Activated T-cell treated with anti-CD3 and anti-CD28 coated beads, Interleukin-2, amount 50 U/mL, for 72 hours (primary cell): ENCODE measurements at regions not wholly inside any gene's neighbourhood (a gene's known extent, or its start where the extent isn't known, plus 50 kb on each side); places are given as distances from the start of the nearest gene placed in this dataset.
A peak's percentile ranks its signal among the peaks of the same experiment; 100 is the strongest.
"Not testable (repeated sequence)": the region's sequence is repeated elsewhere in the genome, so short reads cannot be mapped to it uniquely, and the experiment has no call there.

Source experiments
- ATAC-seq, 2 donors: fragments of 150-1000 bp; cut with Tn5 transposase; replicated peaks in 1 of 2; 2 replicates each; pipeline ENCODE4 v1.10.0; 2021; ENCODE audit warnings: moderate library complexity in 2 of 2, mild to moderate bottlenecking in 1 of 2
- DNase-seq, 2 donors: peaks; one replicate each; pipeline ENCODE4 v3.0.0; 2021 to 2022; ENCODE audit warnings: mixed read lengths in 1 of 2
- H3K27ac Mint-ChIP-seq: one replicate; pipeline ENCODE4 v1.8.0; 2022; ENCODE audit warnings: mild to moderate bottlenecking, moderate library complexity, mixed read lengths
- H3K27me3 Mint-ChIP-seq: one replicate; pipeline ENCODE4 v1.8.0; 2022; ENCODE audit warnings: low read depth, mixed read lengths
- H3K36me3 Mint-ChIP-seq, 2 donors: one replicate each; pipeline ENCODE4 v1.8.0; 2022; ENCODE audit warnings: mixed read lengths in 2 of 2, mild to moderate bottlenecking in 1 of 2; ENCODE audit not compliant: insufficient read depth in 2 of 2
- H3K4me1 Mint-ChIP-seq: one replicate; pipeline ENCODE4 v1.8.0; 2022; ENCODE audit warnings: low read depth, mixed read lengths
- H3K4me3 Mint-ChIP-seq, 2 donors: one replicate each; pipeline ENCODE4 v1.8.0; 2022; ENCODE audit warnings: mild to moderate bottlenecking in 2 of 2, mixed read lengths in 2 of 2, moderate library complexity in 2 of 2
- H3K9me3 Mint-ChIP-seq, 2 donors: one replicate each; pipeline ENCODE4 v1.8.0; 2022; ENCODE audit warnings: mixed read lengths in 2 of 2

GRCh38 chr17:34487626-34488025, 91.8 kb upstream of the TMEM132E start:
- DNase-seq (no peak), ATAC-seq (no peak)
- peaks cover 8% of the 10 kb centered on the region for H3K4me1 Mint-ChIP-seq
- H3K9me3 Mint-ChIP-seq = no peaks in the 10 kb centered on the region
- no peak overlapping the region for H3K4me3 Mint-ChIP-seq
- H3K27me3 Mint-ChIP-seq = peaks cover 57% of the 10 kb centered on the region
- no peaks in the 10 kb centered on the region for H3K36me3 Mint-ChIP-seq
- H3K27ac Mint-ChIP-seq = no peak overlapping the region

GRCh38 chr17:34486761-34487160, 92.6 kb upstream of the TMEM132E start:
- DNase-seq = no peak
- peaks cover 60% of the 10 kb centered on the region for H3K27me3 Mint-ChIP-seq
- peaks cover 8% of the 10 kb centered on the region for H3K4me1 Mint-ChIP-seq
- H3K4me3 Mint-ChIP-seq = no peak overlapping the region
- H3K36me3 Mint-ChIP-seq = no peaks in the 10 kb centered on the region
- ATAC-seq = no peak
- no peak overlapping the region for H3K27ac Mint-ChIP-seq
- no peaks in the 10 kb centered on the region for H3K9me3 Mint-ChIP-seq

GRCh38 chr17:34485999-34486398, 93.4 kb upstream of the TMEM132E start:
- Mint-ChIP-seq H3K4me1 (peaks cover 8% of the 10 kb centered on the region), H3K27ac (no peak overlapping the region), H3K9me3 (no peaks in the 10 kb centered on the region), H3K36me3 (no peaks in the 10 kb centered on the region), H3K27me3 (peaks cover 55% of the 10 kb centered on the region), H3K4me3 (no peak overlapping the region)
- DNase-seq (no peak), ATAC-seq (peak; percentile 43 to 53)

- Mint-ChIP-seq H3K36me3 (no peaks in the 10 kb centered on the region), H3K4me3 (no peak overlapping the region), H3K27me3 (peaks cover 51% of the 10 kb centered on the region), H3K27ac (no peak overlapping the region), H3K9me3 (no peaks in the 10 kb centered on the region), H3K4me1 (peaks cover 8% of the 10 kb centered on the region)
- no peak for ATAC-seq
- DNase-seq = no peak
These were observed 95.1 kb upstream of the TMEM132E start for GRCh38 chr17:34484193-34484733.

GRCh38 chr17:34482730-34483129, 96.7 kb upstream of the TMEM132E start:
- H3K4me3 Mint-ChIP-seq = no peak overlapping the region
- H3K9me3 Mint-ChIP-seq = no peaks in the 10 kb centered on the region
- peaks cover 39% of the 10 kb centered on the region for H3K27me3 Mint-ChIP-seq
- H3K36me3 Mint-ChIP-seq = no peaks in the 10 kb centered on the region
- no peak for DNase-seq
- H3K4me1 Mint-ChIP-seq = peaks cover 8% of the 10 kb centered on the region
- ATAC-seq = no peak
- H3K27ac Mint-ChIP-seq = no peak overlapping the region

GRCh38 chr17:34481779-34482178, 97.6 kb upstream of the TMEM132E start:
- H3K4me3 Mint-ChIP-seq = no peak overlapping the region
- no peaks in the 10 kb centered on the region for H3K9me3 Mint-ChIP-seq
- DNase-seq = no peak
- peaks cover 8% of the 10 kb centered on the region for H3K4me1 Mint-ChIP-seq
- H3K36me3 Mint-ChIP-seq = no peaks in the 10 kb centered on the region
- no peak overlapping the region for H3K27ac Mint-ChIP-seq
- peaks cover 34% of the 10 kb centered on the region for H3K27me3 Mint-ChIP-seq
- no peak for ATAC-seq

- Mint-ChIP-seq H3K4me1 (no peaks in the 10 kb centered on the region), H3K9me3 (no peaks in the 10 kb centered on the region), H3K4me3 (no peak overlapping the region), H3K36me3 (no peaks in the 10 kb centered on the region), H3K27me3 (peaks cover 31% of the 10 kb centered on the region), H3K27ac (no peak overlapping the region)
- ATAC-seq (no peak), DNase-seq (no peak)
These were observed 100.0 kb upstream of the TMEM132E start for GRCh38 chr17:34479371-34479770.

- Mint-ChIP-seq H3K36me3 (no peaks in the 10 kb centered on the region), H3K27me3 (peaks cover 31% of the 10 kb centered on the region), H3K4me3 (no peak overlapping the region), H3K4me1 (no peaks in the 10 kb centered on the region), H3K27ac (no peak overlapping the region), H3K9me3 (no peaks in the 10 kb centered on the region)
- ATAC-seq (no peak), DNase-seq (no peak)
These were observed 101.1 kb upstream of the TMEM132E start for GRCh38 chr17:34478244-34478643.

GRCh38 chr17:34475296-34475695, 104.1 kb upstream of the TMEM132E start:
- DNase-seq (no peak), ATAC-seq (no peak)
- Mint-ChIP-seq H3K4me1 (no peaks in the 10 kb centered on the region), H3K4me3 (no peak overlapping the region), H3K9me3 (no peaks in the 10 kb centered on the region), H3K36me3 (no peaks in the 10 kb centered on the region), H3K27me3 (peaks cover 29% of the 10 kb centered on the region), H3K27ac (no peak overlapping the region)

GRCh38 chr17:34474706-34475105, 104.7 kb upstream of the TMEM132E start:
- no peaks in the 10 kb centered on the region for H3K4me1 Mint-ChIP-seq
- peaks cover 24% of the 10 kb centered on the region for H3K27me3 Mint-ChIP-seq
- no peak overlapping the region for H3K4me3 Mint-ChIP-seq
- no peak overlapping the region for H3K27ac Mint-ChIP-seq
- ATAC-seq (no peak), DNase-seq (no peak)
- no peaks in the 10 kb centered on the region for H3K9me3 Mint-ChIP-seq
- H3K36me3 Mint-ChIP-seq = no peaks in the 10 kb centered on the region

GRCh38 chr17:34472363-34472762, 107.0 kb upstream of the TMEM132E start:
- Mint-ChIP-seq H3K36me3 (no peaks in the 10 kb centered on the region), H3K27me3 (peaks cover 24% of the 10 kb centered on the region), H3K4me3 (no peak overlapping the region), H3K4me1 (no peaks in the 10 kb centered on the region), H3K9me3 (no peaks in the 10 kb centered on the region), H3K27ac (no peak overlapping the region)
- ATAC-seq = no peak
- no peak for DNase-seq

- not testable (repeated sequence) for H3K36me3 Mint-ChIP-seq, H3K9me3 Mint-ChIP-seq, H3K4me3 Mint-ChIP-seq, H3K27ac Mint-ChIP-seq, ATAC-seq, H3K4me1 Mint-ChIP-seq, DNase-seq
- peaks cover 18% of the 10 kb centered on the region for H3K27me3 Mint-ChIP-seq
These were observed 108.1 kb upstream of the TMEM132E start for GRCh38 chr17:34471278-34471677.

GRCh38 chr17:34465789-34466188, 102.8 kb upstream of the CCL1 start:
- no peak overlapping the region for H3K27ac Mint-ChIP-seq
- ATAC-seq (no peak), DNase-seq (no peak)
- H3K9me3 Mint-ChIP-seq = no peaks in the 10 kb centered on the region
- H3K4me1 Mint-ChIP-seq = no peaks in the 10 kb centered on the region
- no peaks in the 10 kb centered on the region for H3K36me3 Mint-ChIP-seq
- H3K27me3 Mint-ChIP-seq = peaks cover 29% of the 10 kb centered on the region
- no peak overlapping the region for H3K4me3 Mint-ChIP-seq

- DNase-seq (no peak), ATAC-seq (no peak)
- Mint-ChIP-seq H3K36me3 (no peaks in the 10 kb centered on the region), H3K9me3 (no peaks in the 10 kb centered on the region), H3K27ac (no peak overlapping the region), H3K4me1 (no peaks in the 10 kb centered on the region), H3K4me3 (no peak overlapping the region), H3K27me3 (peaks cover 35% of the 10 kb centered on the region)
These were observed 101.8 kb upstream of the CCL1 start for GRCh38 chr17:34464812-34465211.
